Inflammatory macrophage (primary cell): ENCODE measurements at regions not wholly inside any gene's neighbourhood (a gene's known extent, or its start where the extent isn't known, plus 50 kb on each side); places are given as distances from the start of the nearest gene placed in this dataset.

Source experiments
- DNase-seq, 2 donors: peaks; one replicate each; pipeline ENCODE4 v3.0.0-alpha.2; 2020 to 2022

DNA sequence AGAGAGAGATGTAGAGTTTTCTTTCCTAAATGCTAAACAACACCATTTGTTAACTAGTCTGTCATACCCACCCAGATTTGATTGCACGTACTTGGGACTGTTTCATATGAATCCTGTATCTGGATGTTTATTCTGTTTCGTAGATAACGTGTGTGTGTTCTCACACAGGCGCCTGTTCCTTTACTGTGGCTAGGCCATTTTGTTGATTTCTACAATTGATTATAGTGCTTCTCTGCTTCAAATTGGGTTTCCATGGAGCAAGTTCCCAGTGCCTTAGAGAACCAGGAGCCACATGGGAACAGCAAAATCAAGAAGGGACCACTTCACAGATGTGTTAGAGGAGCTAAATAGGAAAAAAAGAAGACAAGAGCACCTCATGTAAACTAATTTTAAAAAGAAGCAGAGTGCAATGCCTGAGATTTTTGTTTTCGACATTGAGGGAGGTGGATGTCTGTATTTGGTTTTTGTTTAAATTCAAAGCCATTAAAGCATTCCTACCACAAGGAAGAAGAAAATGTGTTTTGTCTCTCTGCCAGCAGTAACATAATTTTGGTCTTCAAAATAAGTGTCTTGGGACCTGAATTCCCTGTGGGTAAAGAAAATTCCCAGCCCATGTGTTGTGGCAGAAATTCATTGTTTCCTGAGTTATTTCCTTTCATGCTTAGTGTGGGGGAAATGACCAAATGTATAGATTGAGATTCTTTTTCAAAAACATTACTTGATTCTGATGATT, 424.0 kb upstream of the C2CD4B start:
- DNase-seq, result no peak

- DNase-seq, result no peak
Measured at GRCh38 chr15:62591842-62592838, 427.1 kb upstream of the C2CD4B start.

- DNase-seq, result no peak
Measured at GRCh38 chr15:62592920-62593319, 427.8 kb upstream of the C2CD4B start.

DNA sequence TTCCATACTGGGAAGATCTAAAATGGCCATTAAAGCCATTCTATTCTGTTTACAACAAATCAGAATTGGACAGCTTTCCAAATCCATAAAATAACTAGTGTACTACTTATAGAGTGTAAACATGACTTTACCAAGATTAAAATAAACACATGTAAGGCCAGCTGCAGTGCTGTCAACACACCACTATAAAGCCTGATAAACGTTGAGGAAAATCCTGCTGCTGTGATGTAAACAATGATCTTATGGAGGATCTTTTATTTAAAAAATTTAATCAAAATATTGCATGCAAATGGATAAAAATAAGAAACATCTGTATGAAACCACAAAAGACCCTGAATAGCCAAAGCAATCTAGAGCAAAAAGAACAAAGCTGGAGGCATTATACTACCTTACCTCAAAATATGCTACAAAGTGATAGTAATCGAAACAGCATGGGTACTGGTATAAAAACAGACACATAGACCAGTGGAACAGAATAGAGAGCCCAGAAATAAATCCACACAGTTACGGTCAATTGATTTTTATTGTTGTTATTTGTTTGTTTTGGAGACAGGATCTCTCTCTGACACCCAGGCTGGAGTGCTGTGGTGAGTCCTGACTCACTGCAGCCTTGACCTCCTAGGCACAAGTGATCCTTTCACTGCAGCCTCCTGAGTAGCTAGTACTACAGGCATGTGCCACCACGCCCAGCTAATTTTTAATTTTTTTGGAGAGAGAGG, 428.8 kb upstream of the C2CD4B start:
- no peak for DNase-seq

DNA sequence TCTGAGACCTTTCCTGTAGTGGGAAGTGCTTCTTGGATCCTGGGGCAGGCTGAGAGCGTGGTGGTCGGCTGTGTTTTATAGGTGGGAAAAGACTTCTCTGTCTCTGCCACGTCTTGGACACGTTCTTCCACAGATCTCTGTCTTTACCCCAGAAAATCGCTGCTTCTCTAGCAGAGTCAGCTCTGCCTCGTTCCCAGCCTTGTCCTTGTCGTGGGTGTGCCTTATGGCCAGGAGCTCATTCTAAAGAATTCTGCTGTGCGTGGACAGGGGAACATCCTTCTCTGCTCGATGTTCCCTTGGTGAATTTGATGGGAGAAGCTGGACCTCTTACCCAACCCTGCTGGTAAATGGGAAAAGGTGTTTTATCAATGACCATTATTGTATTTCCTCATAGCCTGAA, 433.1 kb upstream of the C2CD4B start:
- DNase-seq, result no peak

GRCh38 chr15:62599791-62600777, 435.0 kb upstream of the C2CD4B start:
- peak in 1 of 2 donors; percentile 40 for DNase-seq

DNA sequence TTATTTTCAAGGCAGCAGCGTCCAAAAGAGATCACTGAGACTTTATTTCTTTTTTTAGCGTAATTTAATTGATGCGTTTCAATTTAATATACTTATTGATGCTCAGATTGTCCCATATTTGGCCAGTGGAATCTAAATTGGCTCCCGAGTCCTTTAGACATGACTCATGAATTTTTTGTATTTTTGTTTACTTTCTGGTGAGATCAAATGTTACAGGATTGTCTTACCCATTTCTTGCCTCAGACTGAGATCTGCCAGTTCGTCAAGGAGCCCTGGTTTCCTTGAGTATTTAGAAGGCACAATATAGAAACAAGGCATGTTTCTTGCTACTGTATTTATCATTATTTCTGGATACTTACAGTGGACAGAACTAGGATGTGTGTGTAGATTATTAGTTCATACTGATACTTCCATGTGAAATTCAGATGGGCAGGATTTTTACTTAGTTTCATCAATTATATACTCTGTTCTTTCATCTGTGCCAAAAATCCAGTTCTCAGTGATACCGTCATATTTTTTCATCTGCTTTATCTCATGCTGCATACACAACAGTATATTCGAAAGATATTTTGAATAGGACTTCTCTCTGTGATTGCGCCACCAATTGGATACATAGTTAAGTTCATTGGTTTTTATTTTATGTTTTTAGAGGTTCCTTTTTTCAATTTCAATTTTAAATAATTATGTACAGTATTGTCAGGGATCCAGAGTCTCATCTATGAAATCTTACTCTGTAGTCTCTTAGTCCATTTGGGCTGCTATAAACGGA, 436.9 kb upstream of the C2CD4B start:
- no peak for DNase-seq

GRCh38 chr15:62603742-62604141, 438.7 kb upstream of the C2CD4B start:
- no peak for DNase-seq

DNA sequence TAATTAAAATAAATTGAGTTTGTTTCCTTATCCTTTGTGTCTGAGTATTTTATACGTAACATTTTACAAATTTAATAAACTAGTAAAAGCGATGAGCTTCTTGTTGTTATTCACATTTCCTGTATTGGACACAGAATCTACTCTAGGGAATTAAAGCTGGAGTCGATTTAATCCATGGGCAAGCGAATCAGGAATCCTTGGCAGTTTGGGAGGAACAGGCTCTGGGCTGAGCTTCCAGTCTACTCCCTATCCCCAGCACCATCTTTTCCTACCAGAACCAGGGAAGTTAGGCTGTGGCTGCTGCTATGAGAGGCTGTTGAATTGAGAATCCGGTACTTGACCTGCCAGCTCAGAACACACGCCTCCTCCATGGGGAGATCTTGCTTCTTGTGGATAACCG, 437.3 kb upstream of the TPM1 start:
- DNase-seq, result no peak

- DNase-seq, result no peak
Measured at GRCh38 chr15:62606376-62607113, 436.0 kb upstream of the TPM1 start.

DNA sequence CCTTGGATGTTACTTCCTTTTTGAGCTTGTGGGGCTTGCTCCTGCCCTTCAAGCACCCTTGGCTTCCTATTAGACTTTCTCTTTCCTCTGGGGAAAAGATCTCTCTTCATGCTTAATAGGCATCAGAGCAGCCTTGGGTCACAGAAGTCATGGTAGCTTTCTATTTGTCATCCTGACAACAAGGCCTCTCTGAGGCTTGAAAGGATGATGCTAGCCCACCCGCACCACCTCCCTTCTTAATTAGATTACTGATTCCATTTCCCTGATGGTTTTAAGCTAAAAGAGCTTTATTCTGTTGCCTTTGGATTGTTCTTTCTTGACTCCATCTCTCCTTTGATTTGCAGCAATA, 435.5 kb upstream of the TPM1 start:
- DNase-seq, result no peak

GRCh38 chr15:62607643-62608042, 434.9 kb upstream of the TPM1 start:
- peak; percentile 19 to 51 for DNase-seq

DNA sequence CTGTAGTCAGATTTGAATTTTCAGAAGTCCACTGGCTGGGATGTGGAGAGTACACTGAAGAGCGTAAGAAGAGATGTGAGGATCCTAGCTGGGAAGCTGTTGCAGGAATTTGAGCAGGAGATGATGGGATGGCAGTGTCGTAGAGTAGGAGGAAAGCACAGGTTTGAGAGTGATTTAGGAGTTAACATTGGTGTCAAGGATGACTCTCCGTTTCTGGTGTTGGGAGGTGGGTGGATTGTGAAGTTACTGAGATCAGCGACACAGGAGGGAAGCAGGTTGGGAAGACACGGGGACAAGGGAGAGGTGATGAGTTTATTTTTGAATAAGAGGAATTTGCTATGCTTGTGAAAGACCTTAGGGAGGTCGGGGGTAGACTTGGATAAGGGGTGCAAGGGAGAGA, 434.2 kb upstream of the TPM1 start:
- no peak for DNase-seq

DNA sequence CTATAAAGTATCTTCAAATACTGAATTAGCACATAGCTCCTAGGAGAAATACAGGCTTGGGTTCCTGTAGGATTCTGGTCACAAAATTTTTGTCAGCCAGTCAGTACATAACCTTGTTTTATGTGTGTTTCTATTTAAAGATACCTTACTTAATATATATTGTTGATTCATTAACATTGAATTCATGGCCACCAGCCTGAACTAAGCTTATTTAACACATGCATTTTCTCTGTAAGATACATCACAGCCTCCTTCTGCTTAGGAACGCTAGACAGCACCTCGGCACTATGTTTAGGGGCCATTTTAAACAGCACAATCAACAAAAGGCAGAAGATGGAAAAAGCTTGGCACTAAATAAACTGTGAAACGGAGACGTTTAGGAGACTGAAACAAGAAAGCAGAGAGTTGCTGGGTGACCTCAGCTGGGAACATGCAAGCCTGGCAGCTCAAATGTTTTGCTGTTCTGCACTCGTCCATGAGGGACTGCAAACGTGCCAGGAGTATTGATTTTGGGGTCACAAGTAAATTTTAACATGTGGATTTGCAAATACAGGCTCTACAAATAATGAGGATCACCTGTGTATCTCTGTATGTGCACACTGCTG, 432.2 kb upstream of the TPM1 start:
- DNase-seq, result no peak

DNA sequence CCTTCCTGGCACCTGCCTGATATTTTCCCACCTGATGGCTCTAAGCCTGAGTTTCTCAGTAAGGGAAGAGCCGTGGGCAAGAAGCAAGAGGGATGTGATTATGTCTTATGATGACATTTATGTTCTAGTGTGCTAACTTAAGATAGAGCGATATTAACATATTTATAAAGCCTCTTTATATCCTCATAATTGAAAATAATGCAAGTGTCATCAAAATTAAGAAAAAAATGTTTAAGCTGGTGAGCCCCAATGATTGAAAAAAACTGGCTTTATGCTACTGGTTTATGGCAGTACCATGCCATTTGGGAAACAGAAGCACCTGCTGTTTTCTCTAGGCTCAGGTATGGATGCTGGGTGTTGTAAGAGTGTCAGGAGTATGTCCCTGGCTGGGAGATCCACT, 431.5 kb upstream of the TPM1 start:
- DNase-seq, result no peak

GRCh38 chr15:62612183-62612733, 430.3 kb upstream of the TPM1 start:
- DNase-seq, result no peak

DNA sequence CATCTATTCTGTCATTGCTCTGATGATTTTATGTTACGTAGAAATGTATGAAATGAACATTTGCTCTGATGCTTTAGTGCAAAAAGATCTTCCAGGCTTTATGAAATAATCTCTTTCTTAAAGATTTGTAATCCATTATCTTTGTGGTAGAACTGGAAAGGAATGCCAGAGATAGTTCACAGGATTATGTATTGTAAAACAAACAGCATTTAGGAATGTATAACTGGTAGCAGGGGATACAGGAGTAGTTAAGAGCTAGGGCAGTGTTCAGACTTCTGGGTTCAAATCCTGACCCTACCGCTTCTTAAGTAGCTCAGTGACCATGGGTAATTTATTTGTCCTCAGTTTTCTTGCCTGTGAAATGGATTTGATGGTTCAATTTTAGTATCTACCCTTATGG, 429.8 kb upstream of the TPM1 start:
- DNase-seq, result no peak

- no peak for DNase-seq
Measured at GRCh38 chr15:62616746-62617145, 425.8 kb upstream of the TPM1 start.

GRCh38 chr15:62617741-62618140, 424.8 kb upstream of the TPM1 start:
- no peak for DNase-seq

GRCh38 chr15:62618432-62618831, 424.1 kb upstream of the TPM1 start:
- no peak for DNase-seq
